ENCODE measurements at regions not wholly inside any gene's neighbourhood (a gene's known extent, or its start where the extent isn't known, plus 50 kb on each side); places are given as distances from the start of the nearest gene placed in this dataset.
"Not testable (repeated sequence)": the region's sequence is repeated elsewhere in the genome, so short reads cannot be mapped to it uniquely, and the experiment has no call there.

DNA sequence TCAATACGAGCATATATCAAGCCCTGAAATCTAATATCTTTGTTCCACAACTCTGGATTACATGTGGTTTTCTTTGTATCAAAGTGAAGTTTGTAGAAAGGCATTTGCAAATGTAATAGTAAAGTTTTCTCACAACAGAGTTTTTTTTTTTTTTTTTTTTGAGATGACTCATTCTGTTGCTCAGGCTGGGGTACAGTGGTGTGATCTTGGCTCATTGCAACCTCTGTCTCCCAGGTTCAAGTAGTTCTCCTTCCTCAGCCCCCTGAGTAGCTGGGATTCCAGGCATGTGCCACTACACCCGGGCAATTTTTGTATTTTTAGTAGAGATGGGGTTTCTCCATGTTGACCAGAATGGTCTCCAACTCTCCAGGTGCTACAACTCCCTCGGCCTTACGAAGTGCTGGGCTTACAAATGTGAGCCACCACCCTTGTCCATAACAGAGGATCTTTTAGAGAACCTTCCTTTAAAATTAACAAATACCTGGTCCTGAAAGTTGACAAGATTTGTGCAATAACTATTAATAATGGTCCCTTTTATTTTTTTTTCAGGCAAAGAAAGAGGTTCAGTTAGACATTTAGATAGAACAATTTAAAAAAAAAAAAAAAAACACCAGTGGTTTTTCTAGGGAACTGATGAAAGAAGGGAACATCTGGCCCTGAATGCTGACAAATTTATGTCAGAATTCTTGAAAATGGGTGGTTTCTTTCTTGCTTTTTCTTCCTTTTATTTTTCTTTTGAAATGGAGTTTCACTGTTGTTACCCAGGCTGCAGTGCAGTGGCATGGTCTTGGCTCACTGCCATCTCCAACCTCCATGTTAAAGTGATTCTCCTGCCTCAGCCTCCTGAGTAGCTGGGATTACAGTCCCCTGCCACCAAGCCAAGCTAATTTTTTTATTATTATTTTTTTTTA is 278.5 kb downstream of the RPS4Y2 start:
- DNase-seq, result no peak

DNA sequence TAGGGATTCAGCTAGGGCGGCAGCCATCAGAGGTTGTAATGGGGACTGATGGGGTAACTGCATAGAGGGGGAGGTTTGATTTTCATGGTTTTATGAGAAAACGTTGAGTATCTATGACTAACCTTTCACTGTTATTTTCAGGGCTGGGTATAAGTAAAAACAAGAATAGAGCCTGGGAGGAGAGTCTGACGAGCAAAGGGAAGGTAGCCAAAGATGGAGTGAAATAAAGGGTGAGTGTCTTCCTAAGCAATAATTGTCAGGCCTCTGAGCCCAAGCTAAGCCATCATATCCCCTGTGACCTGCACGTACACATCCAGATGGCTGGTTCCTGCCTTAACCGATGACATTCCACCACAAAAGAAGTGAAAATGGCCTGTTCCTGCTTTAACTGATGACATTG is 281.5 kb downstream of the RPS4Y2 start:
- DNase-seq, result not testable (repeated sequence)

- DNase-seq, result no peak
Measured at GRCh38 chrY:21039811-21040210, 283.9 kb downstream of the RPS4Y2 start.

- not testable (repeated sequence) for DNase-seq
Measured at GRCh38 chrY:21040711-21041110, 284.8 kb downstream of the RPS4Y2 start.

GRCh38 chrY:21073079-21073478 is 317.2 kb downstream of the RPS4Y2 start:
- no peak for DNase-seq

DNA sequence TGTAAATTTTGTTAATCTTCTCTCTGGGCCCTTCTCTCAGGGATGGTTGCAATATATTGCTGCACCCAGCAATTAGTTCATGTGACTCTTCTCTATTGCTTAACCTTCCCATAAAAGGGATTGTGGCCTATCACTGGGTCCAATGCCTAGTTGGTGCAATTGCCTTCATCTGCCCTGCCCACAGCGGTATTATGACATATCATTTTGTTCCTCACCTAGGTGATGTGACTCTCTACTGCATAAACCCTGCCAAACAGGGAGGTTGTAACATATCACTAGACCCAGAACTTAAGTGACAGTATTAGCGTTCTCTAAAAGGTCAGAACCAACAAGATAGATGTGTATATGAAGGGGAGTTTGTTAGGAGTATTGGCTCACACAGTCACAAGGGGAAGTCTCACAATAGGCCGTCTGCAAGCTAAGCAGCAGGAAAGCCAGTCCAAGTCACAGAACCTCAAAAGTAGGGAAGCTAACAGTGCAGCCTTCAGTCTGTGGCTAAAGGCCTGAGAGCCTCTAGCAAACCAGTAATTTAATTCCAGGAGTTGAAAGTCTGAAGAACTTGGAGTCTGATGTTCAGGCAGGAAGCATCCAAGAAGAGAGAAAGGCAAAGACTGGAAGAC is 317.8 kb downstream of the RPS4Y2 start:
- DNase-seq, result no peak

DNA sequence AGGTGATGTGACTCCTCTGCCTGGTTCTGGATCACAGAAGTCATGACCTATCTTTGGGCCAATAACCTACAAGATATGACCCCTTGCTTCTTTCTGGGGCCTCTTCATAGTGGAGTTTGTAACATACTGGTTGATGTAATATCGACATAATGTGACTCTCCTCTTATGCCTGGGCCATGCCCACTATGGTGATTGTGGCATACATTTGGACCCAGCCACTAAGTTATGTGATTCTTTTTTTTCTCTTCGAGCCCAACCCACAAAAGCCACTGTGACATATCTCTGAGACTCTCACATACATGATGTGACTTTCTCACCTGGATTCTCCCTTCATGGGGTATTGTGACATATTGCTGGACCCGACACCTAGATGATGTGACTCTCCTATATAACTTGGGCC is 319.8 kb downstream of the RPS4Y2 start:
- no peak for DNase-seq

- DNase-seq, result no peak
Measured at GRCh38 chrY:21079670-21080069, 323.8 kb downstream of the RPS4Y2 start.

DNA sequence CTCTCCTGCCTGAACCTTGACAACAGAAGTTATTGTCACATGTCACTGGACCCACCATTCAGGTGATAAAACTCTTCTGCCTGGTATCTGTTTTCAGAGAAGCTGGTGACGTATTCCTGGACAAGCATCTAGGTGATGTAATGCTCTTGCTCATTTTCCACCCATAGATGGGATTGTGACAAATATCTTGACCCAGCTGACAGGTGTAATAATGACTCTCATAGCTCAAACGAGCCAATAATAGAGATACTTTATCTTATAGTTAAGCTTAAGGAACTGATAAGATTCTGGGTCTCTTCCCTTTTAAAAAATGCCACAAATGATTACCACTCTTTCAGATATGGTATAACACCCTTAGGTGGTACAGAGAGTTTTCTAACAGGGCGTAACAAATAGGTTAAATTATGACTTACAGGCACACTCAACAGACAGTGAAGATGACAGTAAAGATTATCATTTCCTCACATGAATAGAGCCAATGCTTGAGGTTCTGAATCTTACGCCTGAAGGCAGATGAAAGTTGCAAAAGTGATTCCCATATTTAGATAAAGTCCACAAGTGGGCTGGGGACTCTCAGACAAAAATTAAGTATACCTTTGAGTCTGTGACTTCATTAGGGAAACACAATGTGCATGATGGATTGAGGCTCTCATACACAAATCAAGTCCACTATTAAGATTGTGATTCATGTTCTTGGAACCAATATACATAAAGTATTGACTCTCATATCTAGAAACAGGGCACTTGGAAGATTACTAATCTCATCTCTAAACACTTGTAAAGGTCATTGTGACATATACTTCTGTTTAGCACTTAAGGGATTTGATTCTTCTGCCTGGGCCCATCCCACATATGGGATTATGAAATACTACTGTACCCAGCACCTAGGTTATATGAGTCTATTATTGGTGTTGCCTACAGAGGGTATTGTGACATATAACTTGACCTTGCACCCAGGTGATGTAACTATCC is 326.0 kb downstream of the RPS4Y2 start:
- DNase-seq, result no peak

GRCh38 chrY:21082639-21083038 is 326.7 kb downstream of the RPS4Y2 start:
- no peak for DNase-seq

- no peak for DNase-seq
Measured at GRCh38 chrY:21091909-21092308, 336.0 kb downstream of the RPS4Y2 start.

- no peak for DNase-seq
Measured at GRCh38 chrY:21102507-21102906, 346.6 kb downstream of the RPS4Y2 start.

DNA sequence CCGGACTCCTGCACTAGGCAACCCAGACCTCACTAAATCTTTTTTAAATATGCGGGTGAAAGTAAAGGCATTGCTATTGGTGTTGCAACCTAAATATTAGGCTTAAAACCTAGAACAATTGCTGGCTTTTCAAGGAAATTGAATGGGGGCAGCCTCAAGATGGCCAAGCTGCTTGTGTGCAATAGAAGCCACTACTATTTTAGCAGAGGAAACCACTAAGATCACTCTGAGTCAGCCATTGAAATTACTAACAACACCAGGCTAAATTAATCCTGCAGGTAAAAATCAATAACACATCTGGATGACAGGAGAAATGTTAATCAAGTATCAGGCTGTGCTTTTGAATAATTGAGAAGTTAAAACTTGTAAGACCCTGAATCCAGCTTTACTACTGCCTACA is 348.0 kb downstream of the RPS4Y2 start:
- no peak for DNase-seq

DNA sequence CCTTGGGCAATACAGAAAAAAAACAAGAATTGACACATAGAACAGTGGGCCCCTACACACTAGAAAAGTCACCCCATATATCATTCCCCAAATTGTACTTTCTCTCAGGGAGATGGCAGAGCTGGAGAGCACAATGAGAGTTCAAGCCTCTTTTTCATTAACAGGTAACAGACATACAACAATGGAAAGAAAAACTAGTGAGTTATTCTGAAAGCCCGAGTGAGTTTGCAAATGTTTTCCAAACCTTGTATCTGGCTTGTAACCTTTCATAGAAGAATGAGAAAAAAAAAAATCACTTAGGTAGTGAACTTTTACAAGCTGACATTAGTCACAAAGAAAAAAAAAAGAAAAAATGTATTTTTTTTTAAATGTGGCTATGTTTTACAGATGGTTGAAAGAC is 349.6 kb downstream of the RPS4Y2 start:
- no peak for DNase-seq

GRCh38 chrY:21111313-21111712 is 355.4 kb downstream of the RPS4Y2 start:
- no peak for DNase-seq

- no peak for DNase-seq
Measured at GRCh38 chrY:21121065-21121464, 365.2 kb downstream of the RPS4Y2 start.

- no peak for DNase-seq
Measured at GRCh38 chrY:21135591-21135990, 375.5 kb upstream of the RBMY1B start.

- no peak for DNase-seq
Measured at GRCh38 chrY:21138056-21138758, 372.9 kb upstream of the RBMY1B start.

DNA sequence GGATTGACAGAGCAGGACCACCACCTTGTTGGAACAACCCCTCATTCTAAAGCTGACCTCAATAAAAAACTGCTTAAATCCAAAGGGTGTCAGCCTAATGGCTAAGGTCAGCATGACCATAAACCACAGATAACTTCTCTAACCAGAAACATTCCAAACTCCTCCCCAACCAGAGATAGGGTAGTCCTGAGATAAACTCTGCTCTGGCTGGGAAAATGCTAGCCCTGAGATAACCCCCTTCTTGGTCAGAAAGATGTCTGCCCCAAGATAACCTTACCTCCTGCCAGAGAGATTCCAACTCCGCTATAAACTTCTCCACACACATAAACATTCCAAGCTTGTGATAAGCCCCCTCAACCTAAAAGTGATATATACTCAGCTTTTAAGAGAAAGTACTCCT is 364.8 kb upstream of the RBMY1B start:
- no peak for DNase-seq

DNA sequence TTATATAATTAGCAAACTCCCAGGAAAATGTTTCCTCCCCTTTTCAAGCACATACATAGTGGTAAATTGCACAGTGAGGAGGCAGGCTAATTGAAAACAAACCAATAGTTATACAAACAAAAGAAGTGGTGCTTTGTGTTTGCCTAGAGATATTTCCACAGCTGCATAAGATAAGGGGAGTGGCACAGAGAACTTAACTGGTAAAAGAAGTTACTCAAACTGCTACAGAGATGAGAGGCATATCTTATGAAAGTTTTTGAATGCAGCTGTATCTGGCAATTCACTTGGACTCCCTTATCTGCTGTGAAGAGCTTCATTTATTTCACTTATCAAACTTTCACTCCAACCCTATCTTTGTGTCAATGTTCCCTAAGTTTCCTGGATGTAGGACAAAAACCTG is 361.2 kb upstream of the RBMY1B start:
- no peak for DNase-seq

GRCh38 chrY:21169821-21170220 is 341.3 kb upstream of the RBMY1B start:
- no peak for DNase-seq

GRCh38 chrY:21174697-21175463 is 336.3 kb upstream of the RBMY1B start:
- DNase-seq, result no peak

Data from effector CD8-positive, alpha-beta T cell (primary cell).